ENCODE measurements at regions not wholly inside any gene's neighbourhood (a gene's known extent, or its start where the extent isn't known, plus 50 kb on each side); places are given as distances from the start of the nearest gene placed in this dataset.

DNA sequence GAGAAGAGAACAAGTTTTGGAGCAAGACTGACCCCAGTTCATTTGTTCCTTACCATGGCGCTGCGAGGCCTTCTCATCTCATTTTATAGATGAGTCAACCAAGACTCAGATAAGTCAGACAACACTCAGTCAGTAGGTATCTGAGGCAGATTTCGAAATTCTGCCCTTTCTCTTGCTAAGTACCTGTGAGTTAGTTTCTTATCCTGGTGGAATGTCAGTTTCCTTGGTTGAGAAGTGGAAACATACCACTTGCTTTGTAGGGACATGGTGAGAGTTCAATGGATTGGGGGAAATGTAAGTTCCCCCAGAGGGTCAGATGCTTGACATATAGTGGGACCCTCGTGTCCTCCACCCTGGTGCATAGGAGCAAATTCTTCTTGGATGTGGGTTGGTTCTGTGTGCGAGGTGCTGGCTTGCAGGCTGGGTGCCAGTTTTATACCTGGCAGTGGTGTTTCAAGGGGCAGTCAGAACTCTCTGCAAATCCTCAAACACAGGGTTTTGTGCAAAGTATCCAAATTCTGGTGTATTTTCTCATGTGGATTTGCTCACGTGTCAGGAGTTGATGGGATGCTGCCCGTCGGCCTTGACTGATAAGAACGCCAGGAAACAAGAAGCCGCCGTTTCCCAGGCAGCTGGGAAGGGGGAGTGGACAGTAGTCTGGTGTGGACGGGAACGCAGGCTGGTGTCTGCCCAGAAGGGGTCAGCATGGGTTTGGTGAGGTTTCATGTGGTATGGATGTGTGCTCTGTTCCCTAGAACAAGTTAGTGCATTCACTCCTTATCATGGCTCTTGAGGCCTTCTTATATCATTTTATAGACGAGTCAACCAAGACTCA, 61.1 kb upstream of the CIBAR2 start:
- TF ChIP-seq, protein P1, sequence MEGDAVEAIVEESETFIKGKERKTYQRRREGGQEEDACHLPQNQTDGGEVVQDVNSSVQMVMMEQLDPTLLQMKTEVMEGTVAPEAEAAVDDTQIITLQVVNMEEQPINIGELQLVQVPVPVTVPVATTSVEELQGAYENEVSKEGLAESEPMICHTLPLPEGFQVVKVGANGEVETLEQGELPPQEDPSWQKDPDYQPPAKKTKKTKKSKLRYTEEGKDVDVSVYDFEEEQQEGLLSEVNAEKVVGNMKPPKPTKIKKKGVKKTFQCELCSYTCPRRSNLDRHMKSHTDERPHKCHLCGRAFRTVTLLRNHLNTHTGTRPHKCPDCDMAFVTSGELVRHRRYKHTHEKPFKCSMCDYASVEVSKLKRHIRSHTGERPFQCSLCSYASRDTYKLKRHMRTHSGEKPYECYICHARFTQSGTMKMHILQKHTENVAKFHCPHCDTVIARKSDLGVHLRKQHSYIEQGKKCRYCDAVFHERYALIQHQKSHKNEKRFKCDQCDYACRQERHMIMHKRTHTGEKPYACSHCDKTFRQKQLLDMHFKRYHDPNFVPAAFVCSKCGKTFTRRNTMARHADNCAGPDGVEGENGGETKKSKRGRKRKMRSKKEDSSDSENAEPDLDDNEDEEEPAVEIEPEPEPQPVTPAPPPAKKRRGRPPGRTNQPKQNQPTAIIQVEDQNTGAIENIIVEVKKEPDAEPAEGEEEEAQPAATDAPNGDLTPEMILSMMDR (conservative IDR thresholded peaks at IDR 0.05) = no peak
- TF ChIP-seq EZH2 (IDR thresholded peaks at IDR 0.05; ENCODE audit: low read depth) = no peak

All from PC-9 (cell line).